Endodermal cell (in vitro differentiated cells): ENCODE measurements at regions not wholly inside any gene's neighbourhood (a gene's known extent, or its start where the extent isn't known, plus 50 kb on each side); places are given as distances from the start of the nearest gene placed in this dataset.

Experiments
- DNase-seq: peaks from one replicate; pipeline ENCODE4 v3.0.0-alpha.2; 2017
- H3K27ac ChIP-seq: 2 replicates; pipeline ENCODE4 v1.5.1; 2013; ENCODE audit warnings: mild to moderate bottlenecking, low read depth, low read length, moderate library complexity
- H3K27me3 ChIP-seq: 2 replicates; pipeline ENCODE4 v1.6.1; 2013; ENCODE audit warnings: mild to moderate bottlenecking, low read length, moderate library complexity; ENCODE audit not compliant: insufficient read depth, control insufficient read depth, poor library complexity, severe bottlenecking
- H3K36me3 ChIP-seq: 2 replicates; pipeline ENCODE4 v1.7.0; 2013; ENCODE audit warnings: mild to moderate bottlenecking, low read length, moderate library complexity; ENCODE audit not compliant: control insufficient read depth, insufficient read depth
- H3K4me1 ChIP-seq: one replicate; pipeline ENCODE4 v1.7.0; 2013; ENCODE audit warnings: low read length; ENCODE audit not compliant: control insufficient read depth, insufficient read depth
- H3K4me3 ChIP-seq: 2 replicates; pipeline ENCODE4 v1.5.1; 2013; ENCODE audit warnings: mild to moderate bottlenecking, low read length, moderate library complexity
- H3K9ac ChIP-seq: 2 replicates; pipeline ENCODE4 v1.6.1; 2013; ENCODE audit warnings: mild to moderate bottlenecking, low read length, moderate library complexity; ENCODE audit not compliant: poor library complexity, severe bottlenecking; ENCODE audit errors: extremely low read depth
- H3K9me3 ChIP-seq: 2 replicates; pipeline ENCODE4 v1.6.1; 2013; ENCODE audit warnings: mild to moderate bottlenecking, low read length, moderate library complexity; ENCODE audit not compliant: control insufficient read depth
- H3K27ac Mint-ChIP-seq: 2 replicates; pipeline ENCODE4 v1.8.0; 2020; ENCODE audit warnings: mixed read lengths
- H3K27me3 Mint-ChIP-seq: 2 replicates; pipeline ENCODE4 v1.8.0; 2021; ENCODE audit warnings: mild to moderate bottlenecking, mixed read lengths; ENCODE audit not compliant: insufficient read depth
- H3K36me3 Mint-ChIP-seq: 2 replicates; pipeline ENCODE4 v1.8.0; 2020; ENCODE audit warnings: low read depth, mixed read lengths
- H3K4me1 Mint-ChIP-seq: 2 replicates; pipeline ENCODE4 v1.8.0; 2020; ENCODE audit warnings: mixed read lengths
- H3K4me3 Mint-ChIP-seq: 2 replicates; pipeline ENCODE4 v1.8.0; 2020; ENCODE audit warnings: mild to moderate bottlenecking, moderate library complexity, mixed read lengths
- H3K9me3 Mint-ChIP-seq: 2 replicates; pipeline ENCODE4 v1.8.0; 2020; ENCODE audit warnings: mild to moderate bottlenecking, mixed read lengths
- whole genome bisulfite sequencing, 2 experiments: methylation state at CpG; one replicate each; pipeline versions ENCODE4 v1.1.5 to v1.1.7; 2013; ENCODE audit warnings: missing lambda C conversion rate in 2 of 2, mixed read lengths in 1 of 2; ENCODE audit not compliant: insufficient coverage in 1 of 2, insufficient read length in 1 of 2; 5-methylcytosine and 5-hydroxymethylcytosine counted together
- TF ChIP-seq, protein P1 (sequence below): fragments of 200-600 bp; sonication (generic); conservative IDR thresholded peaks from 2 replicates; pipeline ENCODE4 v1.5.0; 2021; ENCODE audit warnings: antibody characterized with exemption, mild to moderate bottlenecking

DNA sequence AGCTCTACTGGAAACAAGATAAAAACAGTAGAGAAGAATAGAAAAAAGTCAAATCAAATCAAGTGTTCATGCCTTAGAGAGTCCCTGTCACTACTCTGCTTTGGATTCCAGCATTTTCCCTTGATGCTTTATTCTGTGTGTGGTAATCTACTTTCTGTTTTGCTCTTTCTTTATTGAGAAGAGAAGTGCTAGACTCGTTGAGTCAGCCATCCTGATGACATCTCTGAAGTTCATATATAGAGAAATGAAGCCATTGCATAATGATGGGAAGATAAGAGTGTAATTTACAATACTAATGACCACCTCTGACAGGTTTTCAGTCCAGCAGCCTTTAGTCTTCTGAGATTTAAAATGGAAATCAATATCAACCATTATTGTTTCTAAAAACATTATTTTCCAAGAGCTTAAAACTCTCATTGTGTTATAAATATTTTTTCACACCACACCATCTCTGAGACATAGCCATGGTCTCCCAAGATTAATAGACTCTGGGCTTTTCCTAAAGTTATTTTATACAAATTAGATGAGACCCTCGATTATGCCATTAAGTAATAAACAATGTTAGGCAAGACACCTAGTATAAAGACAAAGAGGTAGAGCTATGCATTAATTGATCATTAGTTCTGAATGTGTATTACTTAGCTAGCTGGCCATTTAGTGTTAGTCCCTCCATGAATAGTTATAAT, 679.0 kb upstream of the ACVR2A start:
- no peak overlapping the region for H3K4me3 ChIP-seq
- H3K27ac Mint-ChIP-seq: no peak overlapping the region
- TF ChIP-seq, protein P1, sequence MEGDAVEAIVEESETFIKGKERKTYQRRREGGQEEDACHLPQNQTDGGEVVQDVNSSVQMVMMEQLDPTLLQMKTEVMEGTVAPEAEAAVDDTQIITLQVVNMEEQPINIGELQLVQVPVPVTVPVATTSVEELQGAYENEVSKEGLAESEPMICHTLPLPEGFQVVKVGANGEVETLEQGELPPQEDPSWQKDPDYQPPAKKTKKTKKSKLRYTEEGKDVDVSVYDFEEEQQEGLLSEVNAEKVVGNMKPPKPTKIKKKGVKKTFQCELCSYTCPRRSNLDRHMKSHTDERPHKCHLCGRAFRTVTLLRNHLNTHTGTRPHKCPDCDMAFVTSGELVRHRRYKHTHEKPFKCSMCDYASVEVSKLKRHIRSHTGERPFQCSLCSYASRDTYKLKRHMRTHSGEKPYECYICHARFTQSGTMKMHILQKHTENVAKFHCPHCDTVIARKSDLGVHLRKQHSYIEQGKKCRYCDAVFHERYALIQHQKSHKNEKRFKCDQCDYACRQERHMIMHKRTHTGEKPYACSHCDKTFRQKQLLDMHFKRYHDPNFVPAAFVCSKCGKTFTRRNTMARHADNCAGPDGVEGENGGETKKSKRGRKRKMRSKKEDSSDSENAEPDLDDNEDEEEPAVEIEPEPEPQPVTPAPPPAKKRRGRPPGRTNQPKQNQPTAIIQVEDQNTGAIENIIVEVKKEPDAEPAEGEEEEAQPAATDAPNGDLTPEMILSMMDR: no peak
- H3K27me3 ChIP-seq: no peaks in the 10 kb centered on the region
- no peak overlapping the region for H3K9ac ChIP-seq
- no peaks in the 10 kb centered on the region for H3K27me3 Mint-ChIP-seq
- H3K9me3 ChIP-seq: no peaks in the 10 kb centered on the region
- H3K36me3 ChIP-seq: no peaks in the 10 kb centered on the region
- no peak overlapping the region for H3K27ac ChIP-seq
- H3K4me1 Mint-ChIP-seq: no peaks in the 10 kb centered on the region
- DNase-seq: no peak
- no peaks in the 10 kb centered on the region for H3K36me3 Mint-ChIP-seq
- H3K4me1 ChIP-seq: no peaks in the 10 kb centered on the region
- H3K4me3 Mint-ChIP-seq: no peak overlapping the region
- 85 to 100% methylated on average over 1 to 2 of the region's 2 CpGs for WGBS, 2 experiments
- H3K9me3 Mint-ChIP-seq: no peaks in the 10 kb centered on the region

- TF ChIP-seq, protein P1: no peak
- Mint-ChIP-seq H3K36me3 (no peaks in the 10 kb centered on the region), H3K9me3 (no peaks in the 10 kb centered on the region), H3K27ac (no peak overlapping the region), H3K4me1 (no peaks in the 10 kb centered on the region), H3K4me3 (no peak overlapping the region), H3K27me3 (no peaks in the 10 kb centered on the region)
- 90 to 91% methylated on average over 2 to 4 of the region's 4 CpGs for WGBS, 2 experiments
- H3K4me1 ChIP-seq: no peaks in the 10 kb centered on the region
- no peak for DNase-seq
- no peaks in the 10 kb centered on the region for H3K9me3 ChIP-seq
- no peak overlapping the region for H3K4me3 ChIP-seq
- no peaks in the 10 kb centered on the region for H3K36me3 ChIP-seq
- H3K9ac ChIP-seq: no peak overlapping the region
- no peak overlapping the region for H3K27ac ChIP-seq
- no peaks in the 10 kb centered on the region for H3K27me3 ChIP-seq
Measured at GRCh38 chr2:147164563-147164962, 680.3 kb upstream of the ACVR2A start.

- Histone ChIP-seq H3K9me3 (no peaks in the 10 kb centered on the region), H3K4me3 (no peak overlapping the region), H3K4me1 (no peaks in the 10 kb centered on the region), H3K27me3 (no peaks in the 10 kb centered on the region), H3K9ac (no peak overlapping the region), H3K36me3 (no peaks in the 10 kb centered on the region), H3K27ac (no peak overlapping the region)
- Mint-ChIP-seq H3K27ac (no peak overlapping the region), H3K4me3 (no peak overlapping the region), H3K27me3 (no peaks in the 10 kb centered on the region), H3K9me3 (no peaks in the 10 kb centered on the region), H3K4me1 (no peaks in the 10 kb centered on the region), H3K36me3 (no peaks in the 10 kb centered on the region)
- TF ChIP-seq, protein P1: no peak
- DNase-seq: no peak
Measured at GRCh38 chr2:147161746-147162145, 683.1 kb upstream of the ACVR2A start.
